ENCODE measurements at regions not wholly inside any gene's neighbourhood (a gene's known extent, or its start where the extent isn't known, plus 50 kb on each side); places are given as distances from the start of the nearest gene placed in this dataset.

DNA sequence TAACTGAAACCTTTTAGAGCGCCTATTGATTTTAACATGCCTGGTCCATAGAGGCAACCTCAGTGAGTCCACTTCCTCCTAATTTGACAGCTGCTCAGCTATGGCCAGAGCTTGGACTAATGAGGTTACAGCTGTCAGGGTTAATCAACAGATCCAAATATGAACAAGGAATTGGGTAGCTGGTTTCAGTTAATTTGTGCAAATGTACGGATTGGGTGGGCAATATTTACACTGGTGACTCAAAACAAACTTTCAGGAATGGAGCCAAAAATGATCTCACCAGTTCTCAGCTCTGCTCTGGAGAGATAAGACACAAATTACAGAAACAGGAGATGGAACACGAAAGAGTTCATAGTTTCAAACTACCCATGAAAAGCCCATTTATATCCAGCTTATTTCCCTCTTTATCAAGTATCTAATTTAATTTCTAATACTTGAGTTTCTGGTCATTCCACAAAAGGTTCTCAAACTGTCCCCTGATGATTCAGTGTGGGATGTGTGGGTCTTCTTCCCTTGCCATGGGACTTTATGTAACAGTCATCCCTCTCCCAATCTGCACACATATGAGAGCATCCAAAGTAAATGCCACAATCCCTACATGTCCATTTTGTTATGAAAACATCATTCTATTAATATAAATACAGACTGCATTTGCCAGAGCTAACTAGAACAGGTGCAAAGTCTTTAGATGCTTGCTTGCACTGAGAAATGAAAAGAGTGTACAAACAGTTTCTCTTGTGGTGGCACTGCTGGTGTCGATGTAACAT is 149.9 kb downstream of the RPS12 start:
- H3K4me3 ChIP-seq = no peak overlapping the region
- H3K9me3 ChIP-seq = no peaks in the 10 kb centered on the region
- H3K27me3 ChIP-seq = no peaks in the 10 kb centered on the region
- no peak for DNase-seq (ENCODE audit: low spot score)
- peak overlapping the region in 1 of 2 donors; percentile 56 for H3K27ac ChIP-seq
- no peaks in the 10 kb centered on the region for H3K36me3 ChIP-seq
- H3K4me1 ChIP-seq = peaks cover 0 to 11% of the 10 kb centered on the region in 2 donors
- TF ChIP-seq, protein P1, sequence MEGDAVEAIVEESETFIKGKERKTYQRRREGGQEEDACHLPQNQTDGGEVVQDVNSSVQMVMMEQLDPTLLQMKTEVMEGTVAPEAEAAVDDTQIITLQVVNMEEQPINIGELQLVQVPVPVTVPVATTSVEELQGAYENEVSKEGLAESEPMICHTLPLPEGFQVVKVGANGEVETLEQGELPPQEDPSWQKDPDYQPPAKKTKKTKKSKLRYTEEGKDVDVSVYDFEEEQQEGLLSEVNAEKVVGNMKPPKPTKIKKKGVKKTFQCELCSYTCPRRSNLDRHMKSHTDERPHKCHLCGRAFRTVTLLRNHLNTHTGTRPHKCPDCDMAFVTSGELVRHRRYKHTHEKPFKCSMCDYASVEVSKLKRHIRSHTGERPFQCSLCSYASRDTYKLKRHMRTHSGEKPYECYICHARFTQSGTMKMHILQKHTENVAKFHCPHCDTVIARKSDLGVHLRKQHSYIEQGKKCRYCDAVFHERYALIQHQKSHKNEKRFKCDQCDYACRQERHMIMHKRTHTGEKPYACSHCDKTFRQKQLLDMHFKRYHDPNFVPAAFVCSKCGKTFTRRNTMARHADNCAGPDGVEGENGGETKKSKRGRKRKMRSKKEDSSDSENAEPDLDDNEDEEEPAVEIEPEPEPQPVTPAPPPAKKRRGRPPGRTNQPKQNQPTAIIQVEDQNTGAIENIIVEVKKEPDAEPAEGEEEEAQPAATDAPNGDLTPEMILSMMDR (IDR thresholded peaks at IDR 0.05) = no peak

GRCh38 chr6:132964868-132965382 is 150.6 kb downstream of the RPS12 start:
- TF ChIP-seq, protein P1 (IDR thresholded peaks at IDR 0.05) = no peak
- no peak overlapping the region for H3K4me3 ChIP-seq
- H3K9me3 ChIP-seq = no peaks in the 10 kb centered on the region
- peaks cover 0 to 11% of the 10 kb centered on the region in 2 donors for H3K4me1 ChIP-seq
- no peak for DNase-seq (ENCODE audit: low spot score)
- H3K27me3 ChIP-seq = no peaks in the 10 kb centered on the region
- H3K27ac ChIP-seq = no peak overlapping the region
- no peaks in the 10 kb centered on the region for H3K36me3 ChIP-seq

GRCh38 chr6:132967871-132968270 is 153.5 kb downstream of the RPS12 start:
- Histone ChIP-seq H3K27ac (no peak overlapping the region), H3K36me3 (no peaks in the 10 kb centered on the region), H3K4me1 (peaks cover 0 to 11% of the 10 kb centered on the region in 2 donors), H3K27me3 (no peaks in the 10 kb centered on the region), H3K4me3 (no peak overlapping the region), H3K9me3 (no peaks in the 10 kb centered on the region)
- DNase-seq (ENCODE audit: low spot score) = no peak
- TF ChIP-seq, protein P1 (IDR thresholded peaks at IDR 0.05) = no peak

GRCh38 chr6:132968419-132968950 is 154.1 kb downstream of the RPS12 start:
- Histone ChIP-seq H3K27ac (no peak overlapping the region), H3K27me3 (no peaks in the 10 kb centered on the region), H3K36me3 (no peaks in the 10 kb centered on the region), H3K9me3 (no peaks in the 10 kb centered on the region), H3K4me3 (no peak overlapping the region), H3K4me1 (peaks cover 0 to 11% of the 10 kb centered on the region in 2 donors)
- DNase-seq (ENCODE audit: low spot score) = no peak
- TF ChIP-seq, protein P1 (IDR thresholded peaks at IDR 0.05) = no peak

DNA sequence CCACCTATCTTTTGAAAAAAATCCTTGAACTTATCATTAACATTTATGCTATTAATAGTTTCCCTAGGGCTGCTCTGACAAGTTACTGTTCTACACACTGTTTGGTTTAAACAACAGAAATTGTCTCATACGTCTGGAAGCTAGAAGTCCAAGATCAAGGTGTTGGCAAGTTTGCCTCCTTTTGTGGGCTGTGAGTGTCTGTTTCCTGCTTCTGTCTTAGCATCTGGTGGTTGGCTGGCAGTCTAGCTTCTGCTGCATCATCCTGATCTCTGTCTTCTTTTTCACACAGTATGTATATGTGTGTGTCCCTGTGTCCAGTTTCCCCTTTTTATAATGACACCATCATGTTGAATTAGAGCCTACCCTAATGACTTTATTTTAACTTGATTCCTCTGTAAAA is 154.8 kb downstream of the RPS12 start:
- DNase-seq (ENCODE audit: low spot score) = no peak
- Histone ChIP-seq H3K9me3 (no peaks in the 10 kb centered on the region), H3K27ac (no peak overlapping the region), H3K4me3 (no peak overlapping the region), H3K27me3 (no peaks in the 10 kb centered on the region), H3K36me3 (no peaks in the 10 kb centered on the region), H3K4me1 (peaks cover 0 to 7% of the 10 kb centered on the region in 2 donors)
- TF ChIP-seq, protein P1 (IDR thresholded peaks at IDR 0.05) = no peak
